HUES64 (cell line): ENCODE measurements at regions not wholly inside any gene's neighbourhood (a gene's known extent, or its start where the extent isn't known, plus 50 kb on each side); places are given as distances from the start of the nearest gene placed in this dataset.
A peak's percentile ranks its signal among the peaks of the same experiment; 100 is the strongest.

Experiments used
- H3K27ac ChIP-seq: 2 replicates; pipeline ENCODE4 v1.7.0; 2013; ENCODE audit warnings: low read depth, low read length, inconsistent platforms
- H3K27me3 ChIP-seq: 2 replicates; pipeline ENCODE4 v1.6.1; 2013; ENCODE audit warnings: mild to moderate bottlenecking, low read length; ENCODE audit not compliant: insufficient read depth
- H3K36me3 ChIP-seq: 2 replicates; pipeline ENCODE4 v1.6.1; 2013; ENCODE audit warnings: mild to moderate bottlenecking, low read length; ENCODE audit not compliant: insufficient read depth
- H3K4me1 ChIP-seq: 2 replicates; pipeline ENCODE4 v1.6.1; 2013; ENCODE audit warnings: mild to moderate bottlenecking, low read length, moderate library complexity; ENCODE audit not compliant: insufficient read depth
- H3K4me3 ChIP-seq: 2 replicates; pipeline ENCODE4 v1.5.1; 2013; ENCODE audit warnings: mild to moderate bottlenecking, low read length, moderate library complexity
- H3K9ac ChIP-seq: 2 replicates; pipeline ENCODE4 v1.6.1; 2013; ENCODE audit warnings: mild to moderate bottlenecking, low read depth, low read length
- H3K9me3 ChIP-seq: 2 replicates; pipeline ENCODE4 v1.6.1; 2013; ENCODE audit warnings: low read depth, low read length; ENCODE audit not compliant: insufficient read depth
- WGBS: fragments of 150-250, 120-280 bp; methylation state at CpG from one replicate; pipeline ENCODE4 v1.1.7; 2013; ENCODE audit warnings: missing lambda C conversion rate; 5-methylcytosine and 5-hydroxymethylcytosine counted together

DNA sequence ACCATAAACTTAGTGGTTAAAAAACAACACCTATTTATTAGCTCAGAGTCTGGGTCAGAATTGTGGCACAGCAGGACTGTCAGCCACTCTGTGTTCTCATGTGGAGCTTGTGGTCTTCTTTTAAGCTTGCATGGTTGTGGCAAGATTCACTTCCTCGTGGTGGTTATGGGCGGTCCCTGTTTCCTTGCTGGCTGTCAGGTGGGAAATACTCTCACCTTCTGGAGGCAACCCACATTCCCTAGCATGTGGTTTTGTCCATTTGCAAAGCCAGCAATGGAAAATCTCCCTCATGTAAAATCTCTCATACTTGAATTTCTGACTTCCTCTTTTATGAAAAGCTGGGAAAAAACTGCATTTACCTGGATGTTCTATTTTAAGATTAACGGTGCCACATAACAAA lies 229.8 kb downstream of the ALX1 start:
- H3K9ac ChIP-seq: no peak overlapping the region
- H3K4me1 ChIP-seq: no peaks in the 10 kb centered on the region
- H3K27me3 ChIP-seq: no peaks in the 10 kb centered on the region
- no peaks in the 10 kb centered on the region for H3K9me3 ChIP-seq
- H3K4me3 ChIP-seq: no peak overlapping the region
- H3K27ac ChIP-seq: no peak overlapping the region
- WGBS: 100% methylated on average over 2 of the region's 3 CpGs
- H3K36me3 ChIP-seq: no peaks in the 10 kb centered on the region

DNA sequence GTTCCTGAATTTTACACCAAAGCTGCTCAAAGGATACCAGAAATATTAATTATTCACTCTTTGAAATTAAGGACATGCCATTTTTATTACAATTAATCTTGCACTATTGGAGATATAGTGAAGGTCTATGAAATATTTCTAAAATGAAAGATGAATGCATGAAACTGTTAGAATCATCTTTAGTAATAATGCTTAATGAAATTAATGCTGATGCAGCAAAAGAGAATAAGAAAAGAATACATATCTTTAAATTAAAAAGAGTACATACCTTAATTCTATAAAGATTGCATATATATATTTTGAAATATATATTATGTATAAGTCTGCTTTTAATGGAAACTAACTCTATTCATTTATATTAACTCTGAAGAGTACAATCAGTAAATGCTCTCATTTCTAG lies 236.0 kb downstream of the ALX1 start:
- no peak overlapping the region for H3K27ac ChIP-seq
- no peaks in the 10 kb centered on the region for H3K9me3 ChIP-seq
- H3K9ac ChIP-seq: no peak overlapping the region
- H3K4me1 ChIP-seq: peaks cover 18% of the 10 kb centered on the region
- no peak overlapping the region for H3K4me3 ChIP-seq
- H3K27me3 ChIP-seq: no peaks in the 10 kb centered on the region
- H3K36me3 ChIP-seq: no peaks in the 10 kb centered on the region

DNA sequence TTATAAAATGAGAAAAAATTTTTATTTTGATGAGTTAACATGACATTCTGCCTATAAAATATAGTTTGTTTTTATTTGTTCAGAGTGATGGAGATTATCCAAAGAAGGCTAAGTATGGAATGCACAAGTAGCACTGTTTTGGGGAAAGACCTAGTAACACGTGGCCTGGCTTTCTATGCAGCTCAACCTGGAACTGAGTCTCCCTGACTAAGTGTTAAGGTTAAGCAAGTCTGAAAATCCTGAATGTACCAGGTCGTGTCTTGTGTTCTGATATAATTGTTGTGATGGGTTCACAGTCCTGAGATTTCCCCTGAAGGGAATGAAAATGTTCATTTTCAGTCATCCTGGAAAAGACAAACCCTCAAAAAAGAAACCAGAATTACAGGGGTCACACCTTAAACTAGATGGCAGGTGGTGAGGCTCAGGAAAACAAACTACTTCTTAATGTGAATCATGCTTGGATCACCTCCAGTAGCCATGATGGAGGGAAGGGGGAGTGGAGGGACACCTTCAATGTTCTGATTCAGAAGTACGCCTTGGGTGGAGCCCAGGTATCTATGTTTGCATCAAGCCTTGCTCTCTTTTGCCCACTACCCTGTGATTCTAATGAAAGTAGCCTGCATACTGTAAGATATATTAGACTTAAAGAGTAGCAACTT lies 236.8 kb downstream of the ALX1 start:
- Histone ChIP-seq H3K9me3 (no peaks in the 10 kb centered on the region), H3K4me3 (no peak overlapping the region), H3K4me1 (peaks cover 18% of the 10 kb centered on the region), H3K36me3 (no peaks in the 10 kb centered on the region), H3K27me3 (no peaks in the 10 kb centered on the region), H3K9ac (no peak overlapping the region), H3K27ac (no peak overlapping the region)
- 89% methylated on average over 3 of the region's 3 CpGs for WGBS

DNA sequence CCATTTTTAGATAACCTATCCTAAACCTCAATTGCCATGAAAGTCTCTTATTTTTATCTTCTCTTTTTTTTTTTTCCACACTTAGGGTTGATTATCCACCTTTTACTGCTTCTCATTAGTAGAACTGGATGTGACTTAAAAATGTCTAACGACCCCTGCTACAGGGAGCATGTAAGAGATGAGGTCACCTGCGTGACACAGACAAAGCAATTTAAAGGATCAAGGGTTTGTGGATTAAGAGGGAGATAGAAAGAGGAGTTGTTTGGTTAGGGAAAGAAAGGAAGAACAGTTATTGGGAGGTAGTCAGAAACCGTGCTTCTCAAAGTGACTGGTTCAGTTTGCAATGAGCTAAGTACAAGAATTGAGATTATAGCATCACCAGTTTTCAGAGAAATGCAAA lies 239.1 kb downstream of the ALX1 start:
- Histone ChIP-seq H3K4me3 (no peak overlapping the region), H3K27me3 (no peaks in the 10 kb centered on the region)
- WGBS: 36% methylated on average over 3 of the region's 3 CpGs

DNA sequence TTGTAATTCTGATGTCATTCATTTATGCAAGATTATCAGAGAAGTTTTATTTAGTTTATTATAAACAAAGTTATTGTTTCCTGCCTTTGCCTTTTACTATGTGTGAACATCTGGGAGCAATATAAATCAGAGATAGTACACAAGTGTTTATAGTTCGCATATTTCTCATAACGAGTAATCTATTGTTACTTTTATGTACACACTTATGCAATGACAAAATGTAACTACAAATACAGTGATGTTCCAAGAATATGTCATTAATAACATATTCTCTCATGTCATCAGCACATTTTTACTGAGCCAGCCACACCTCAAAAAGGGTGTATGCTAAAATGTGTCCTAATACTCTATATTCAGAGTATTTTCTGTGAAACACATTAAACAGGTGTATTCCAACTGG lies 243.2 kb downstream of the ALX1 start:
- no peaks in the 10 kb centered on the region for H3K27me3 ChIP-seq
- WGBS: no CpG with 5 or more reads among the region's 2 CpGs
- H3K27ac ChIP-seq: no peak overlapping the region
- no peaks in the 10 kb centered on the region for H3K36me3 ChIP-seq
- H3K4me1 ChIP-seq: peaks cover 17% of the 10 kb centered on the region
- H3K9ac ChIP-seq: no peak overlapping the region
- H3K9me3 ChIP-seq: no peaks in the 10 kb centered on the region
- no peak overlapping the region for H3K4me3 ChIP-seq

More for the DNA sequence above, 239.1 kb downstream of the ALX1 start:
- peaks cover 18% of the 10 kb centered on the region for H3K4me1 ChIP-seq
- H3K9me3 ChIP-seq: no peaks in the 10 kb centered on the region
- no peaks in the 10 kb centered on the region for H3K36me3 ChIP-seq
- H3K9ac ChIP-seq: no peak overlapping the region
- H3K27ac ChIP-seq: no peak overlapping the region

DNA sequence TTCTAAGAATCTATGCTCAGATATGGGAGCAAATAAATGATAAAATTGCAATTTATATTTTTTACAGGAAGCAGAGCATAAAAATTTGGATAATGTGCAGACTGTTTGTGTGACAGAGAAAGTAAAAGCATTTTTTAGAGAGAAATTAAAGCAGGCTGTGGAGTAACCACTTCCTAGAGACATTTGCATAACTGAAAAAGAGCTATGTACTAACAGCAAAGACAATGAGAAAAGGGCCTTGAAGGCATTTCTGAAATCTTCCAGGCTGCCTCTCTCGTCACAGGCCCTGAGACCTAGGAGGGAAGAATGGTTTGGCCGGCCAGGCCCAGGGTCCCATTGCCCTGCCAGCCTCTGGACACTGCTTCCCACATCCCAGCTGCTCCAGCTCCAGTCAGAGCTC lies 247.2 kb downstream of the ALX1 start:
- Histone ChIP-seq H3K27ac (no peak overlapping the region), H3K9me3 (no peaks in the 10 kb centered on the region), H3K9ac (no peak overlapping the region), H3K4me1 (no peaks in the 10 kb centered on the region; the same call in 1 of the 2 replicates), H3K27me3 (no peaks in the 10 kb centered on the region), H3K4me3 (no peak overlapping the region), H3K36me3 (no peaks in the 10 kb centered on the region)
- WGBS: 70% methylated on average over 2 of the region's 2 CpGs

DNA sequence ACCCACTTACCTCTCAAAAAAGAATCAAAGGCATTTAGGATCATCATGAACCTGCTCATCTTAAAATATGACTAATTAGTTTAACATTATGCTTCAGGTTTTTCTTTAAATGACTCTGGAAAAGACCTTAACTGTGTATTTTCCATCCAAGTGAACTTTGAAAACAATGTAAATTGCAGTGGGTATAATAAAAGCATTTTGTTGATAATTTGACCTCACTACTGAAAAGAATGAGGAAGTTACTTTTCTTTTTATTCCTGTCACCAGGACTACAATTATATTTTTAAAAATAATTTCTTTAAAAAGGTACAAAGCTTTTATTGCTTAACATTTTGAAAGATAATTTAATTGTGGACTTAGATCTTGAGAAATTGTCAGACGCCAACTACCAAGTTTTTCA lies 249.9 kb downstream of the ALX1 start:
- Histone ChIP-seq H3K36me3 (no peaks in the 10 kb centered on the region), H3K27ac (no peak overlapping the region), H3K27me3 (no peaks in the 10 kb centered on the region), H3K4me1 (no peaks in the 10 kb centered on the region; the same call in 1 of the 2 replicates), H3K4me3 (no peak overlapping the region), H3K9me3 (no peaks in the 10 kb centered on the region), H3K9ac (no peak overlapping the region)
- WGBS: 100% methylated on average over 1 of the region's 1 CpG

DNA sequence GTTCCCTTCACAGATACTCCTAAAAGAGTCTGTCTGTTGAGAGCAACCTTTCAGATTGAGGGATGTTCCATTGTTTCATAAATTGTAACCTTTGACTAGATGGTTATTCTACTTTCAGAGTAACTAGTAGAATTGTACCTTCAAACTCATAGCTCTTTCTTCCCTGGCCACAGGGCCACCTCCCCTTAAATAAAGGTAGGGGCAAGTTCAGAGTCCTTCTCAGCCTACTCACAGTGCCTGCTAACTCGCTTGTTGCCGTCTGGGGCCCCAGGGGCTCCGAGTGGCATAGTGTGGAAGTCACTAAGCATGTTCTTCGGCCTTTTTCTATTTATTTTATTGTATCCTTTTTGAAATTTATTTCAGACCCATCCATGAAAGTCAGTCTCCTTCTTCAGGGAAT lies 250.4 kb downstream of the ALX1 start:
- no peak overlapping the region for H3K27ac ChIP-seq
- no peaks in the 10 kb centered on the region; the same call in 1 of the 2 replicates for H3K4me1 ChIP-seq
- WGBS: 100% methylated on average over 4 of the region's 4 CpGs
- no peaks in the 10 kb centered on the region for H3K36me3 ChIP-seq
- no peaks in the 10 kb centered on the region for H3K9me3 ChIP-seq
- H3K4me3 ChIP-seq: no peak overlapping the region
- H3K27me3 ChIP-seq: no peaks in the 10 kb centered on the region
- H3K9ac ChIP-seq: no peak overlapping the region

DNA sequence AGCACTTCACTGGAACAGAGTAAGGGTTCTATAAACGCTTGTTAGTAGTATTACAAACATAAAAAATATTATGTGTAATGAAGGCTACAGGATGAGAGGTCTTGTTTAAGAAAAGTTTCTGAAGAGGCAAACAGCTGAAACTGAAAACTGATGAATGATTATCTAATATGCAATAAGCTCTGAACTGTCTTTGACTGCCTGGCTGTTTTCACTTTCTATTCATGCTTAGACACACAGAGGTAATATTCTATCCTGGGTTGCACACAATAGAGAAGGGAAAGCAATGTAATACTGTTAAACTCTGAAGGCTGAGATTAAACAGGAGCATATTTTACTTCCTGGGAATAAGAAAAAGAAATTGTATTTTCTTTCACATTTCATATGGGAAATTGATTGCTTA lies 251.3 kb downstream of the ALX1 start:
- H3K4me1 ChIP-seq: no peaks in the 10 kb centered on the region; the same call in 1 of the 2 replicates

DNA sequence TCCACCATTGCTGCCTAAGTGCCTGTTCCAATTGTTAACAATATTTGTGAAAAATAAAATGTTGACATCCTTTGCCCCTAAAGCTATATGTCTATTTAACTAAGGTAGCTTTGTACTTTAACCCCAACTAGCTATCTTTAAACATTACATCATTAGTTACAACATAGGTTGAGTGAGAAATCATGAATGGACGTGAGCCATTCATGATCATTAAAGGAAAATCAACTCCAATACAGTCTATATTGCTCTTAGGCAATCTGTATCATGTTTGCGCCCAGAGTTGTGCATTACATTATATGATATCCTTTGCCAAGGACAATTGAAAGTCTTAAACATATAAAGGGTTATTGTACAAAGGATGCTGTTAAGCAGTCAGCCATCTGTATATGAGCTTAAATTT lies 269.6 kb downstream of the ALX1 start:
- 96% methylated on average over 2 of the region's 2 CpGs for WGBS

More for the DNA sequence above, 251.3 kb downstream of the ALX1 start:
- Histone ChIP-seq H3K27ac (no peak overlapping the region), H3K9me3 (no peaks in the 10 kb centered on the region), H3K4me3 (no peak overlapping the region), H3K27me3 (no peaks in the 10 kb centered on the region), H3K9ac (no peak overlapping the region), H3K36me3 (no peaks in the 10 kb centered on the region)
- WGBS: no CpG with 5 or more reads among the region's 1 CpG

DNA sequence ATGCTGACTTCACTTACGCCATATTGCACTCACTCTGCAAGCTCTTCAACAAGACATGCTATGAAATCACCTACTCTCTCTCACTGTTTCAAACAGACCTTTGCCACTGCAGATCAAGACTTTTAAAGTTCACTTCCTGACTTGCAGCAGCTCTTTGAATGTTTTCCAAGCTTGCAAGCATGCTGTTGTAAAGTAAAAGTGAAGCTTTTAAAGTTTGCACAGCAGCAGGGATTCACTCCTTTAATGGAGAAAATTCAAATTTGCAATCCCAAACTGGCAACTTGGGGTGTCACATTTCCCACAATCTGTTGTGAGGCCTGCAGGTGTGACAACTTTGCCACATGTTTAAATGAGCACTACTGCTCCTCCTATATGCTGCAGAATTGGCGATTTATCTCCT lies 270.9 kb downstream of the ALX1 start:
- no peak overlapping the region for H3K4me3 ChIP-seq
- H3K27me3 ChIP-seq: no peaks in the 10 kb centered on the region
- H3K36me3 ChIP-seq: no peaks in the 10 kb centered on the region
- 63% methylated on average over 2 of the region's 2 CpGs for WGBS
- H3K9me3 ChIP-seq: no peaks in the 10 kb centered on the region
- peak overlapping the region; percentile 13; the same call in 1 of the 2 replicates for H3K9ac ChIP-seq
- H3K27ac ChIP-seq: peak overlapping the region; percentile 80
- peaks cover 33% of the 10 kb centered on the region for H3K4me1 ChIP-seq

More for the DNA sequence above, 269.6 kb downstream of the ALX1 start:
- H3K9me3 ChIP-seq: no peaks in the 10 kb centered on the region
- H3K9ac ChIP-seq: no peak overlapping the region
- H3K36me3 ChIP-seq: no peaks in the 10 kb centered on the region
- H3K27ac ChIP-seq: no peak overlapping the region
- H3K4me1 ChIP-seq: peaks cover 38% of the 10 kb centered on the region
- no peaks in the 10 kb centered on the region for H3K27me3 ChIP-seq
- no peak overlapping the region for H3K4me3 ChIP-seq

DNA sequence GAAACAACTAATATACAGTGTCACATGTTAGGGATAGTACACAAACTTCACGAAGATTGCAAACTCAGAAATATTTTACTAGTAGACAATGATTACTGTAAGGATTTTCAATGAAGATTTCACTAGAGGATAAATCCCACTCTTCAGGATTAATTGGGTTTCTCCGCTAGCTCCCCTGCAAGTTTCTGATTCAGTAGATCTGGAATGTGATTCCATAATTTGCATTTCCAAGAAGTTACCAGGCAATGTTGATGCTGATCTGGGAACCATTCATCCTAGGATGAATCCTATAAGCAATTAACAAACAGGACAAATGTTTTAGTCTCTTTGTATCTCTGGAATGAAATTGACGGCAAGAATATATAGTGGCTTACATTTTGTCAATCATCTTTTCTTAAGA lies 272.4 kb downstream of the ALX1 start:
- H3K27me3 ChIP-seq: no peaks in the 10 kb centered on the region
- H3K36me3 ChIP-seq: no peaks in the 10 kb centered on the region
- H3K9ac ChIP-seq: no peak overlapping the region
- H3K9me3 ChIP-seq: no peaks in the 10 kb centered on the region
- H3K27ac ChIP-seq: no peak overlapping the region
- 95% methylated on average over 2 of the region's 3 CpGs for WGBS
- H3K4me1 ChIP-seq: peaks cover 33% of the 10 kb centered on the region
- no peak overlapping the region for H3K4me3 ChIP-seq
